Choroid plexus epithelial cell (primary cell): ENCODE measurements at regions not wholly inside any gene's neighbourhood (a gene's known extent, or its start where the extent isn't known, plus 50 kb on each side); places are given as distances from the start of the nearest gene placed in this dataset.

Source experiments
- DNase-seq: peaks from one replicate; pipeline ENCODE4 v3.0.0-alpha.2; 2010; ENCODE audit warnings: low read depth
- H3K4me3 ChIP-seq: 2 replicates; pipeline ENCODE4 v1.5.1; 2011; ENCODE audit warnings: low read depth, mild to moderate bottlenecking, control low read depth, low read length, moderate library complexity
- CTCF ChIP-seq: conservative IDR thresholded peaks from 2 replicates; pipeline ENCODE4 v1.5.1; 2011; ENCODE audit warnings: low read depth, mild to moderate bottlenecking, control low read depth, inconsistent platforms, low read length, moderate library complexity

- no peak overlapping the region for H3K4me3 ChIP-seq
- DNase-seq: no peak
- TF ChIP-seq CTCF: no peak
These were observed 603.1 kb downstream of the ZEB2 start for GRCh38 chr2:143916781-143917180.

GRCh38 chr2:143909577-143910353, 610.2 kb downstream of the ZEB2 start:
- TF ChIP-seq CTCF: no peak
- no peak overlapping the region for H3K4me3 ChIP-seq
- DNase-seq: no peak

GRCh38 chr2:143908843-143909242, 611.1 kb downstream of the ZEB2 start:
- no peak overlapping the region for H3K4me3 ChIP-seq
- TF ChIP-seq CTCF: no peak
- DNase-seq: no peak

- DNase-seq: peak; percentile 70
- H3K4me3 ChIP-seq: no peak overlapping the region
- no peak for TF ChIP-seq CTCF
These were observed 612.1 kb downstream of the ZEB2 start for GRCh38 chr2:143907801-143908200.

GRCh38 chr2:143906850-143907249, 613.1 kb downstream of the ZEB2 start:
- no peak overlapping the region for H3K4me3 ChIP-seq

GRCh38 chr2:143905587-143905986, 614.3 kb downstream of the ZEB2 start:
- H3K4me3 ChIP-seq: no peak overlapping the region
- no peak for DNase-seq
- no peak for TF ChIP-seq CTCF

More at GRCh38 chr2:143906850-143907249, 613.1 kb downstream of the ZEB2 start:
- DNase-seq: no peak
- TF ChIP-seq CTCF: no peak
